ENCODE measurements at regions not wholly inside any gene's neighbourhood (a gene's known extent, or its start where the extent isn't known, plus 50 kb on each side); places are given as distances from the start of the nearest gene placed in this dataset.

DNA sequence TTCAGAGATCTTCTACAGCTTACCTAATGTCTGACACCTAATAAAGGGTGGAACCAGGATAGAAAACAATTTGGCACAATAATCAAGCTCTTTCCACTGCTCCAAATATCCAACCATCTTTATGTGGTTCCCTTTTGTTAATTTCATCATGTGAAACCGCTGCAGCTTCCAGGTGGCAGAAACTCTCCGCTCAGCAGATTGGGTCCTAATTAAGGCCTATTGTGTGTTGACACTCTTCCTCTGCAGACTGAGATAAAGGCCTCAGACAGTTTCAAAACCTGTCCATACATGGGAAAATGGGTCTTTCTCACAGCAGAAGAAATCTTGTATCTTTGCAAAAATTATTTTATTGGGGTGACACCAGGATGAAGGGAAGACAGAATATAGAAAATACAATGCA lies 1002.4 kb upstream of the SEMA6D start:
- TF ChIP-seq CTCF (IDR thresholded peaks at IDR 0.05; ENCODE audit: low read depth, low read length, poor library complexity, severe bottlenecking) = no peak
- no peak for TF ChIP-seq EZH2phosphoT487 (IDR thresholded peaks at IDR 0.05; ENCODE audit: borderline replicate concordance, low read length)
